ENCODE measurements at regions not wholly inside any gene's neighbourhood (a gene's known extent, or its start where the extent isn't known, plus 50 kb on each side); places are given as distances from the start of the nearest gene placed in this dataset.

GRCh38 chr17:6208608-6209180, 138.5 kb downstream of the WSCD1 start:
- no peak for DNase-seq

DNA sequence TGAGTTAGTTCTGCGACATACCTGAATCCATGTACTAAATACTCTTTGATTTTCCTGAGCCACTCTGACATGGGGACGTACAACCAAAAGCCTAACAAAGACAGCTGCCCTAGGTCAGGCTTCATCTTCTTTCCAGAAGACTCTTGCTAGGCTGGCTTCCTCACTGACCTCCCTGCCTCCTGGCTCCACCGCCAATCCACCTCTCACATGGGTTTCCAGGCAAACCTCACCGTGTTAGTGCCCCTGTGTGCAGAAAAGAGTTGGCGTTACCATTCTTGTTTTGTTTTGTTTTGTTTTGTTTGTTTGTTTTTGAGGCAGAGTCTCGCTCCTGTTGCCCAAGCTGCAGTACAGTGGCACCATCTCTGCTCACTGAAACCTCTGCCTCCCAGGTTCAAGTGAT, 135.3 kb downstream of the WSCD1 start:
- DNase-seq: no peak

- DNase-seq: no peak
These were observed 134.9 kb downstream of the WSCD1 start for GRCh38 chr17:6205033-6205432.

- no peak for DNase-seq
These were observed 134.1 kb downstream of the WSCD1 start for GRCh38 chr17:6204203-6204722.

DNA sequence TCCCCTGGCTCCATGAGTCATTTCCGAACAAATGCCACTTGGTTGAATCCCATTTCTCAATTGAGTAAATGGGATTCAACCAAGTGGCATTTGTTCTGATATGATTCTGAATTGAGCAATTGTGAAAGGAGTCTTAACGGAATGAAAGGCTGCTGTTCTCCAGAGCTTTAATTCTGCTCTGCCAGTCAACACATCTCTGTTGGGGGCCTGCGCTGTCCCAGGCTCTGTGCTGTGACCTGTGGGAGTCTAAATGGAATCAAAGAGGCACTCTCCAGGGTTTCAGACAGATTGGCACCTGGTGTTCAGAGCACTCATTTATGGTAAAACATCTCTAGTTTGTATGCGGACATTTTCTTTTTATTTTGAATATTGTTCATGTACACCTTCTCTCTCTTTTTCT, 126.2 kb downstream of the WSCD1 start:
- DNase-seq: no peak

GRCh38 chr17:6195123-6195522, 124.9 kb downstream of the WSCD1 start:
- DNase-seq: no peak

DNA sequence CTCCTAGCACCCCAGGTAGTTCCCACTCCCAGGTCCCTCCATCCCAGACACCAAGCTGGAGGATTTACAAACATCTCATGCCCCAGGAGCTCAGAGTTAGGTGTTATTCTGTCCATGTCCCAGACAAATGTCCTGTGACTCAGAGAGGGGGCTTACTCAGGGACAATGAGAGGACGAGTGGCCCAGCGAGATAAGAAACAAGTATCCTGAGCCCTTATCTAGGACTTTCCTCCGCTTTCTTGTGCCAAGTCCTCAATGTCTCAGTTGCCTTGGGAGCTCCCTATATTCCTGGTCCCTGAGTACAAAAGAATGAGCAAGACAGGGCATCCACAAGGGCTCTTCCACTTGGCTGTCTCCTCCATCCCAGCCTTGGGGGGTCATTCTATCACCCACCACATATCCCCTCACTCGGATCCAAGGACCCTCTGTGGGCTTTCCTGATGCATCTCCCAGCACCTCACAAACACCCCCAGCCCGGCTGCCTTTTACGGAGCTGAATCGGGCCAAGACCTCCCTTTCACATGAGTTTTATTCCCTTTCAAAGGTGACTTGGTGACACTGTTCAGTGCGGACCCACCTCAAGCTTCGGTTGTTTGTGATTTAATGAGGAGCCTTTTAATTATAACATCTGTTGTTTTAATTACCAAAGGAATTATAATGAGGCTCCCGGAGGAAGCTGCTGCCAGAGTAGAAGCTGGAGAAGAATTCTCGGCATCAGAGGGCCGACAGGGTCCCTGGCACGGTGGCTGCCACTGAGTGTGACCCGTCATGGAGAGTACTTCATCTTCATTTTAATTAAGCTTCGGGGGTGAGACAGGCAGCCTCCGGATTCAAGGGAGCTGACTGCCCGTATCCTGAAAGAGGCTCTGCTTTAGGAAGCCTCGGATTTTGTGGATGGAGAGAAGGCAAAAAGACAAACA, 121.5 kb downstream of the WSCD1 start:
- DNase-seq: no peak

DNA sequence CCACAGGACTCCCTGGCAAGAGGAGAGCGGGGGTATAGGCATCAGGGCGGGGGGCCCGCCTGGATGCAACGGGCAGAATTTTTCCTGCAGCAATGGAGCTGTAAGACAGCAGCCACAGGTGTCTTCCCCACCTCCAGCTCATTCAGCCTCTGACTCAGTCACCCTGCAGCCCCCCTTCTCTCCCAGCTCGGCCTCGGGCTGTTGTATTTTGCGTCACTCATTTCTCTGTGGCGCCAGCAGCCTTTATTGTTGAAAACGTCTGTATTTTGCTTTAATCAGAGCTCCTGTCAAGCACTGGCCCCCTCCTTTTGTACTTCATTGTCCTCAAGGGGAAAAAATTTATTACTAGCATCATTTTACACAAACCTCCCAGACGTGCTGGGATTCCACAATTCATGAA, 117.7 kb downstream of the WSCD1 start:
- no peak for DNase-seq

DNA sequence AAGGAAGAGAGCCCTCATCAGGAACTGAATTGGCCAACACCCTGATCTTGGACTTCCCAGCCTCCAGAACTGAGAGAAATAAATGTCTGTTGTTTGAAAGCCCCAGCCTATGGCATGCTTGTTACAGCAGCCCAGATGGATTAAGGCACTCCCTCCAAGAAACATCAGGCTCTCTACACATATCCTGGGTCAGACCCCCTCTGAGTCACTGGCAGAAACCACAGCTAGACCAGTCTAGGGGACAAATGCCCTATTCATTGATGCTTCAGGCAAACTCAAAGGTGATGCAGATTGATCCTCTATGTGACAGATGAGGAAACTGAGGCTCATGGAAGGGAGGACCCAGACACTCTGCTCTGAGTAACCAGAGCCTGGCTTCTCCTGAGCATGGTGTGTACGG, 116.8 kb downstream of the WSCD1 start:
- DNase-seq: no peak

GRCh38 chr17:6184508-6184907, 114.3 kb downstream of the WSCD1 start:
- no peak for DNase-seq

- no peak for DNase-seq
These were observed 108.8 kb downstream of the WSCD1 start for GRCh38 chr17:6179017-6179416.

DNA sequence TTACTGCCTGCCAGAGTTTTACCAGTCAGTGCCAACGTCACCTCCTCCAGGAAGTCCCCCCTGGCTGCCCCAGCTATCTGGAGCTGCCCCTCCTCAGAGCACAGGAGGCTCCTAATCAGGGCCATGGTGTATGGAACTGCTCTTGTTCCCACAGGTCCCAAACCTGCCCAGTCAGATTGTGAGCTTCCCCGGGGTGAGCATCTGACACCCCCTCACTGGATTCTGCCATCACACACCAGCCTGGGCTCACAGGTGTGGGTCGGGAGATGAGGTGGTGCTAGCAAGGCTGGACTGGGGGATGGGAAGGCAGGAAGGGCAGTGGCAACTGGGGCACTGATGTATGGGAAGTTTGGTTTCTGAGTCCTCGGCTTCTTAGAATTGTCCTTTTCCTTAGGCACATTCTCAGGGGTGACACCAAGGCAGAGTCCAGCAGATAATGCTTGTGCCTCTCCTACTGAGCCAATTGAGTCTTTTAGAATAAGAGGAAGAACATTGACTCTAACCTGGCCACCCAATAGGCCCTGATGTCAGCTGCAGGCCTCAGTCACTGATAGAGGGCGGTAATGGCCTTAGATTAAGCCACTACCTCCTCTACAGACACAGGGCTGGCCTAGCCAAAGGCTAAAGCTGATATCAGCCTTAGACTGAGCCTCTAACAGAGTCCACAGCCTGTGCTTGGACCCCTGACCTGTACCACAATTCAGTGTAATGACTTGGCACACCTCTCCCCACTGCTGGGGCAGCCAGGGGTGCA, 107.9 kb downstream of the WSCD1 start:
- no peak for DNase-seq
